ENCODE measurements at regions not wholly inside any gene's neighbourhood (a gene's known extent, or its start where the extent isn't known, plus 50 kb on each side); places are given as distances from the start of the nearest gene placed in this dataset.

DNA sequence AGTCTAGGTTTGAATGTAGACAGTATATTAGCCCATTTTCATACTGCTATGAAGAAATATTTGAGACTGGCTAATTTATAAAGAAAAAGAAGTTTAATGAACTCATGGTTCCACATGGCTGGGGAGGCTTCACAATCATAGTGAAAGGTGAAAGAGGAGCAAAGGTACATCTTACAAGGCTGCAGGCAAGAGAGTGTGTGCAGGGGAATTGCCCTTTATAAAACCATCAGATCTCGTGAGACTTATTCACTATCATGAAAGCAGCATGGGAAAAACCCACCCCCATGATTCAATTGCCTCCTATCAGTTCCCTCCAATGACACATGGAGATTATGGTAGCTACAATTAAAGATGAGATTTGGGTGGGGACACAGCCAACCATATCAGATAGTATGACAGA is 440.1 kb upstream of the ARHGEF26 start:
- no peak for TF ChIP-seq CHD2 (IDR thresholded peaks at IDR 0.05; ENCODE audit: low read length, partially characterized antibody)
- TF ChIP-seq RFX5 (IDR thresholded peaks at IDR 0.05): no peak
- no peak for TF ChIP-seq CTCF (IDR thresholded peaks at IDR 0.05)
- no peak for TF ChIP-seq EHMT2 (IDR thresholded peaks at IDR 0.05; ENCODE audit: low read depth)
- TF ChIP-seq, protein P1, sequence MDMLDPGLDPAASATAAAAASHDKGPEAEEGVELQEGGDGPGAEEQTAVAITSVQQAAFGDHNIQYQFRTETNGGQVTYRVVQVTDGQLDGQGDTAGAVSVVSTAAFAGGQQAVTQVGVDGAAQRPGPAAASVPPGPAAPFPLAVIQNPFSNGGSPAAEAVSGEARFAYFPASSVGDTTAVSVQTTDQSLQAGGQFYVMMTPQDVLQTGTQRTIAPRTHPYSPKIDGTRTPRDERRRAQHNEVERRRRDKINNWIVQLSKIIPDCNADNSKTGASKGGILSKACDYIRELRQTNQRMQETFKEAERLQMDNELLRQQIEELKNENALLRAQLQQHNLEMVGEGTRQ (IDR thresholded peaks at IDR 0.05): no peak
- TF ChIP-seq ZFP36 (IDR thresholded peaks at IDR 0.05; ENCODE audit: borderline replicate concordance, partially characterized antibody): no peak
- TF ChIP-seq MAFK (IDR thresholded peaks at IDR 0.05; ENCODE audit: partially characterized antibody): no peak
- no peak for TF ChIP-seq NR3C1 (IDR thresholded peaks at IDR 0.05)
- no peak for TF ChIP-seq ZC3H11A (IDR thresholded peaks at IDR 0.05)
- no peak for TF ChIP-seq POLR2A (IDR thresholded peaks at IDR 0.05; ENCODE audit: low read length)

Measured in A549 (cell line).